ENCODE measurements at regions not wholly inside any gene's neighbourhood (a gene's known extent, or its start where the extent isn't known, plus 50 kb on each side); places are given as distances from the start of the nearest gene placed in this dataset.

DNA sequence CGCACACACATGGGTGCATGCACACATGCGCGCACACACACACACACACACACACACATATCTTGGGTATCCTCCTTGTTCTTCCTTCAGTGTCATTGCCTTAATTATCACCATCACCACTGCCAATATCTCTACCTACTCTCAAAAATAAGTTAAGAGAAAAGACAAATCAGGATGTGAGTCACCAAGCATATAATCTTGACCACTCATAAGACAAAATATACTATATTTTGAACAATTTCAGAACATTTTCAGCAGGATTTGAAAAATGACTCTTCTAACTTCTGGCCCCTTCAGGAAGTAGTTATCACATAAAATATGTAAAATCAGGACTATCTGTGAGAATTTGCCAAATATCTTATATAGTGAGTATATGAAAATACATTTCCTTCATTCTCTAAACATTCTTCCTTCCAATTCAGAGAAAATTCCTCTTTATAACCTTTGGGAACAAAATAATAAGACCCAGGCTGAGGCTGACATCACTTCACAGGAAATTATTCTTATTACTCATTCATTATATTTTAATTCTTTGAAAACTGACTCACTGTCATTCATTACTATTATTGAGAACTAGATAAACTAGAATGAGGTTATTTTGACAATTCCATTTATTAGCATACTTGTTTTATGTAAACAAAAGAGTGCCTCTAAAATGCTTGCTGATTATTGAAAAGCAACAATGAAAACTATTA lies 772.0 kb upstream of the ACO1 start:
- Histone ChIP-seq H3K27ac (replicated peaks in 1 of 4) (no peak overlapping the region), H3K4me1 (no peaks in the 10 kb centered on the region)
- 92% methylated on average over 3 of the region's 3 CpGs for WGBS

DNA sequence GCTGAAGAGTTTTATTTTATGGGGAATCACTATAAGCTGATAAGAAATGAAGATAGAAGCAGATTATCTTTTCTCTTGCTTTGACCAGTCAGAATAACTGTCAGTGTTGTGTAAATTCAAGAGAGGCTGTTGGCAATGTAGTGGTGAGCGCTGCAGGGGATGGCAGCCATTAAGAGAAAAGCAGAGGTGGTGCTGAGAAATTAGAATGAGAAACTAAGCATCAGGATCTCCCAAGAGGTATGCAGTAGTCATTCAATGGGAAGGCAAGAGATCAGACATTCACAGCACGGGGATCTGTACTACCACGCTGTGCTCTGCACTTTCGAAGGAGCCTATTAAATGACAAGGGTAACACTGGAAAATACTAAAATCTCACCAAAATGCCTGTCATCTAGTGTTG lies 768.5 kb upstream of the ACO1 start:
- intact Hi-C loops (cut with DNase I) = no loop called here
- no peaks in the 10 kb centered on the region for H3K9me3 ChIP-seq
- no peak for DNase-seq (ENCODE audit: extremely low spot score)
- no peaks in the 10 kb centered on the region for H3K36me3 ChIP-seq
- H3K4me1 ChIP-seq = no peaks in the 10 kb centered on the region
- TF ChIP-seq EP300 (IDR thresholded peaks at IDR 0.05) (no peak), POLR2A (IDR thresholded peaks at IDR 0.05; ENCODE audit: low read depth) (no peak), POLR2AphosphoS5 (IDR thresholded peaks at IDR 0.05) (no peak)
- TF ChIP-seq, protein P1, sequence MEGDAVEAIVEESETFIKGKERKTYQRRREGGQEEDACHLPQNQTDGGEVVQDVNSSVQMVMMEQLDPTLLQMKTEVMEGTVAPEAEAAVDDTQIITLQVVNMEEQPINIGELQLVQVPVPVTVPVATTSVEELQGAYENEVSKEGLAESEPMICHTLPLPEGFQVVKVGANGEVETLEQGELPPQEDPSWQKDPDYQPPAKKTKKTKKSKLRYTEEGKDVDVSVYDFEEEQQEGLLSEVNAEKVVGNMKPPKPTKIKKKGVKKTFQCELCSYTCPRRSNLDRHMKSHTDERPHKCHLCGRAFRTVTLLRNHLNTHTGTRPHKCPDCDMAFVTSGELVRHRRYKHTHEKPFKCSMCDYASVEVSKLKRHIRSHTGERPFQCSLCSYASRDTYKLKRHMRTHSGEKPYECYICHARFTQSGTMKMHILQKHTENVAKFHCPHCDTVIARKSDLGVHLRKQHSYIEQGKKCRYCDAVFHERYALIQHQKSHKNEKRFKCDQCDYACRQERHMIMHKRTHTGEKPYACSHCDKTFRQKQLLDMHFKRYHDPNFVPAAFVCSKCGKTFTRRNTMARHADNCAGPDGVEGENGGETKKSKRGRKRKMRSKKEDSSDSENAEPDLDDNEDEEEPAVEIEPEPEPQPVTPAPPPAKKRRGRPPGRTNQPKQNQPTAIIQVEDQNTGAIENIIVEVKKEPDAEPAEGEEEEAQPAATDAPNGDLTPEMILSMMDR (IDR thresholded peaks at IDR 0.05) = no peak
- H3K27ac ChIP-seq (replicated peaks in 1 of 4) = no peak overlapping the region
- 95% methylated on average over 4 of the region's 4 CpGs for WGBS
- no peak overlapping the region for H3K4me3 ChIP-seq
- no peaks in the 10 kb centered on the region for H3K27me3 ChIP-seq

More for the DNA sequence above, 772.0 kb upstream of the ACO1 start:
- TF ChIP-seq POLR2A (IDR thresholded peaks at IDR 0.05; ENCODE audit: low read depth) (no peak), POLR2AphosphoS5 (IDR thresholded peaks at IDR 0.05) (no peak), EP300 (IDR thresholded peaks at IDR 0.05) (no peak)
- TF ChIP-seq, protein P1 (IDR thresholded peaks at IDR 0.05) = no peak
- no peak for DNase-seq (ENCODE audit: extremely low spot score)
- H3K27me3 ChIP-seq = no peaks in the 10 kb centered on the region
- no peaks in the 10 kb centered on the region for H3K9me3 ChIP-seq
- H3K4me3 ChIP-seq = no peak overlapping the region
- no peaks in the 10 kb centered on the region for H3K36me3 ChIP-seq
- intact Hi-C loops (cut with DNase I) = no loop called here

DNA sequence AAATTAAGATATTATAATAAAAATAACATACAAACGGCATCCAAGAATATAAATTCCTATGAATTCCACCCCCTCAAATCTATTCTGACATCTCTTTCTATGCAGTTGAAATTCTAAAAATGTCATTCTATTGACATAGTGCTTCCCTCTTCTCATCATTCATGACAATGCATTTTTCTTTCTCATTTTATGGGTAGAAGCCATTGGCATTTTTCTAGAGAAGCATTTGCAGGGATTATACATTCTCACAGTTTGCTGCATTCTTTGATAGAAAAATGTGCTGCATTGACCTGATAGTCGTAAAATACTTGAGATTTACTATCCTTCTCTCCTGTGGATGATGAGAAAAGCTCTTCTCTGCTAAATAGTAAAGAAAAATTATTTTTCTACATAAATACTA lies 760.9 kb upstream of the ACO1 start:
- TF ChIP-seq EP300 (IDR thresholded peaks at IDR 0.05) (no peak), POLR2A (IDR thresholded peaks at IDR 0.05; ENCODE audit: low read depth) (no peak), POLR2AphosphoS5 (IDR thresholded peaks at IDR 0.05) (no peak)
- TF ChIP-seq, protein P1 (IDR thresholded peaks at IDR 0.05) = no peak
- H3K27me3 ChIP-seq = no peaks in the 10 kb centered on the region
- no peaks in the 10 kb centered on the region for H3K4me1 ChIP-seq
- H3K9me3 ChIP-seq = peaks cover 0 to 5% (median 2%) of the 10 kb centered on the region in 4 donors
- no peak overlapping the region for H3K27ac ChIP-seq (replicated peaks in 1 of 4)
- intact Hi-C loops (cut with DNase I) = no loop called here
- H3K4me3 ChIP-seq = no peak overlapping the region
- no peaks in the 10 kb centered on the region for H3K36me3 ChIP-seq
- WGBS = 80% methylated on average over 2 of the region's 2 CpGs
- DNase-seq (ENCODE audit: extremely low spot score) = no peak

DNA sequence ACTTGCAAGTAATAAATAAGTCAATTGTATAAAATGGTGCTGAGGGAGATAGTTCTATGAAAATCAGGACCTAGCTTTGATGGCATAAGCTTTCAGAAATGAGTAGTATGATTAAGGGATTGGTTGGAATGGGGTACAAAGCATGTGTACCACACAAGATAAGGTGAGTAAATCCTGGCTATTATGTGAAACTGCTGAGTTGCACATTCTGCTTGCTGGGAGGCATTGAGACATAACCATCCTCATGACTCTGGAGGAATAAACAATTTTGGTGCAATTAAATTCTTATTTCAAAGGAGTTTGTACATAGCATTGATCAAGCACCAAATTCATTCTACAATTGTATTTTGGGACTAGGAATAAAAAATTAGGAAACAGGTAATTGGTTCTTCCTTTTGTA lies 755.2 kb upstream of the ACO1 start:
- DNase-seq (ENCODE audit: extremely low spot score) = no peak
- Histone ChIP-seq H3K27ac (replicated peaks in 1 of 4) (no peak overlapping the region), H3K36me3 (no peaks in the 10 kb centered on the region), H3K4me3 (no peak overlapping the region), H3K27me3 (no peaks in the 10 kb centered on the region), H3K4me1 (no peaks in the 10 kb centered on the region), H3K9me3 (peaks cover 0 to 5% (median 2%) of the 10 kb centered on the region in 4 donors)
- intact Hi-C loops (cut with DNase I) = no loop called here
- TF ChIP-seq POLR2A (IDR thresholded peaks at IDR 0.05; ENCODE audit: low read depth) (no peak), POLR2AphosphoS5 (IDR thresholded peaks at IDR 0.05) (no peak), EP300 (IDR thresholded peaks at IDR 0.05) (no peak)
- TF ChIP-seq, protein P1 (IDR thresholded peaks at IDR 0.05) = no peak

DNA sequence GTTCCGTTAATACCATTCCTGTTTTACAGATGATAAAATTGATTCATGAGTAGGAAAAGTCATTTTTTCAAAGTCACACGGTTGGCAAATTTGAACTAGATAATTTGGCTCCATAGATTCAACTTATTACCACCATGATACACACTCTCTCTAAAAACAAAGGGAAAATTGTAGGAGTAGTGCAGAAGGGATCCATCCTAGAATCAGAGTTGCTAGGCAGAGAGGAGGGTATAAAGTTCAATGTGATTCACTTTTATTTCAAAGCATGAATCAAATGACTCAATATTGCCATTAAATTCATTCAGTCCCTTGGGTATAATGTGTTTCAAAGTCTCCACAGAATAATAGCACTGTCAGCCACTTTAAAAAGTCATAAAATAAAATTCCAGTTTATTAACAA lies 747.2 kb upstream of the ACO1 start:
- TF ChIP-seq POLR2A (IDR thresholded peaks at IDR 0.05; ENCODE audit: low read depth) = no peak
- no peak for TF ChIP-seq EP300 (IDR thresholded peaks at IDR 0.05)
- TF ChIP-seq POLR2AphosphoS5 (IDR thresholded peaks at IDR 0.05) = no peak
- TF ChIP-seq, protein P1 (IDR thresholded peaks at IDR 0.05) = no peak
- DNase-seq (ENCODE audit: extremely low spot score) = no peak
- H3K27me3 ChIP-seq = no peaks in the 10 kb centered on the region
- intact Hi-C loops (cut with DNase I) = no loop called here
- H3K9me3 ChIP-seq = no peaks in the 10 kb centered on the region
- no peak overlapping the region for H3K27ac ChIP-seq (replicated peaks in 1 of 4)
- H3K4me3 ChIP-seq = no peak overlapping the region
- no peaks in the 10 kb centered on the region for H3K4me1 ChIP-seq
- WGBS = 74% methylated on average over 2 of the region's 2 CpGs
- no peaks in the 10 kb centered on the region for H3K36me3 ChIP-seq

Data from esophagus muscularis mucosa (tissue), 4 donors.